Gastrocnemius medialis (tissue), 4 donors: ENCODE measurements at regions not wholly inside any gene's neighbourhood (a gene's known extent, or its start where the extent isn't known, plus 50 kb on each side); places are given as distances from the start of the nearest gene placed in this dataset.

Source experiments
- CTCF ChIP-seq, 5 experiments: fragments of 450-650 bp in 3 of 5; fragments of 200-600 bp in 2 of 5; sonication (generic) in 2 of 5; IDR thresholded peaks in 4 of 5; conservative IDR thresholded peaks in 1 of 5; 1 replicate in 4 of 5; 2 replicates in 1 of 5; pipeline ENCODE4 v1.5.1; 2016 to 2019; ENCODE audit warnings: antibody characterized with exemption in 5 of 5, mild to moderate bottlenecking in 3 of 5, moderate library complexity in 3 of 5
- POLR2A ChIP-seq, 2 donors: fragments of 450-650 bp; IDR thresholded peaks; one replicate each; pipeline ENCODE4 v1.6.1; 2017; ENCODE audit warnings: antibody characterized with exemption in 2 of 2, mild to moderate bottlenecking in 2 of 2, moderate library complexity in 2 of 2

GRCh38 chr9:115985657-115986056, 167.9 kb upstream of the PAPPA start:
- TF ChIP-seq POLR2A (IDR thresholded peaks at IDR 0.05) (no peak), CTCF (IDR thresholded peaks at IDR 0.05 in 4 of 5, conservative IDR thresholded peaks at IDR 0.05 in 1 of 5) (no peak)
